ENCODE measurements at regions not wholly inside any gene's neighbourhood (a gene's known extent, or its start where the extent isn't known, plus 50 kb on each side); places are given as distances from the start of the nearest gene placed in this dataset.
"Not testable (repeated sequence)": the region's sequence is repeated elsewhere in the genome, so short reads cannot be mapped to it uniquely, and the experiment has no call there.

DNA sequence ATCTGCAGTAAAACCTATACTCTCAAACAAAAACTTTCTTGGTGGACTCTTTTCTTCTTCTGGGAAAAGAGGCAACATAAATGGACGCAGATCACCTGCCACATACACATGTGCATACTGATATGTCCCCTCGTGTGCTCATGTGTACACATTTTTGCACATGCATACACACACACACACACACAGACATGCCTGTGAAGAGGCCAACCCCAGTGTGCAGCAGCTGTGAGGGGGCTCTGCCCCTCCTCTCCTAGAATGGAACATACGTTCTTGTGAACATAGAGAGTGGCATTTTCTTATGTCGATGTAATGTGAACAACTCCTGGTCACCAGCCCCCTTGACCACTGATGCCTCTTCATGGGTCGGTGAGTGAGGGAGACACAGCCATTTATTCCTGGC is 188.9 kb upstream of the PLGLB2 start:
- not testable (repeated sequence) for H3K9ac ChIP-seq (ENCODE audit: insufficient read depth in 1 of 2, low read length in 2 of 2); H3K36me3 ChIP-seq (ENCODE audit: control insufficient read depth in 4 of 4, insufficient read depth in 4 of 4, low read length in 4 of 4); H3K27me3 ChIP-seq (ENCODE audit: control insufficient read depth in 3 of 3, insufficient read depth in 3 of 3, low read length in 2 of 3); H3K27ac ChIP-seq (ENCODE audit: low read depth in 1 of 2, low read length in 1 of 2); DNase-seq; H3K4me1 ChIP-seq (ENCODE audit: control insufficient read depth in 5 of 5, insufficient read depth in 5 of 5, low read length in 5 of 5); H3K4me3 ChIP-seq; H3K9me3 ChIP-seq (ENCODE audit: control insufficient read depth in 4 of 4, insufficient read depth in 3 of 4, low read length in 3 of 4); ATAC-seq (ENCODE audit: insufficient read depth, low FRiP score)
- 84 to 100% methylated on average over 2 of the region's 5 CpGs for WGBS, 2 donors

GRCh38 chr2:87559735-87560134 is 188.2 kb upstream of the PLGLB2 start:
- H3K4me3 ChIP-seq; H3K27me3 ChIP-seq (ENCODE audit: control insufficient read depth in 3 of 3, insufficient read depth in 3 of 3, low read length in 2 of 3); H3K9me3 ChIP-seq (ENCODE audit: control insufficient read depth in 4 of 4, insufficient read depth in 3 of 4, low read length in 3 of 4); ATAC-seq (ENCODE audit: insufficient read depth, low FRiP score); H3K27ac ChIP-seq (ENCODE audit: low read depth in 1 of 2, low read length in 1 of 2); H3K36me3 ChIP-seq (ENCODE audit: control insufficient read depth in 4 of 4, insufficient read depth in 4 of 4, low read length in 4 of 4); H3K9ac ChIP-seq (ENCODE audit: insufficient read depth in 1 of 2, low read length in 2 of 2); DNase-seq; H3K4me1 ChIP-seq (ENCODE audit: control insufficient read depth in 5 of 5, insufficient read depth in 5 of 5, low read length in 5 of 5): not testable (repeated sequence)
- 90 to 98% methylated on average over 1 to 2 of the region's 2 CpGs for WGBS, 2 donors

DNA sequence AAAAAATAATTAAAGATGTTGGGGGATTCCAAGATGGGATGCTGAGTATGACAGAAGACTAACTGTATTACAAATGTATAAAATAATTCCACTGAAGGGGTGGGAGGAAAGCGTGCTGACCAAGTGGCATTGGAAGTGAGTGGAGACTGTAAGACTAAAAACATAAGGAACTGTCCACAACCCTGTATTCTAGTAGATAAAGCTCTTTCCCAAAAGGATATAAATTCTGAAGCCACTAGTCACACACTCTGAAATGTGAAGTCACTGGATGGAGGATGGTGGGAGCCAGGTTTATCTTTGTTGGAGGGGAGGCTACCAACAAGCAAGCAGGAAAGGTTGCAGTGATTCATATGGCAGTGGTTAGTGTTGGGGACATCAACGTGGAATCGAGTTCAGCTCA is 182.8 kb upstream of the PLGLB2 start:
- WGBS, 2 donors, result 92 to 97% methylated on average over 1 of the region's 3 CpGs
- H3K27ac ChIP-seq (ENCODE audit: low read depth in 1 of 2, low read length in 1 of 2); H3K4me1 ChIP-seq (ENCODE audit: control insufficient read depth in 5 of 5, insufficient read depth in 5 of 5, low read length in 5 of 5); DNase-seq; H3K9ac ChIP-seq (ENCODE audit: insufficient read depth in 1 of 2, low read length in 2 of 2); H3K27me3 ChIP-seq (ENCODE audit: control insufficient read depth in 3 of 3, insufficient read depth in 3 of 3, low read length in 2 of 3); H3K9me3 ChIP-seq (ENCODE audit: control insufficient read depth in 4 of 4, insufficient read depth in 3 of 4, low read length in 3 of 4); H3K36me3 ChIP-seq (ENCODE audit: control insufficient read depth in 4 of 4, insufficient read depth in 4 of 4, low read length in 4 of 4); ATAC-seq (ENCODE audit: insufficient read depth, low FRiP score); H3K4me3 ChIP-seq: not testable (repeated sequence)

GRCh38 chr2:87566531-87566930 is 181.4 kb upstream of the PLGLB2 start:
- not testable (repeated sequence) for H3K27ac ChIP-seq (ENCODE audit: low read depth in 1 of 2, low read length in 1 of 2); H3K36me3 ChIP-seq (ENCODE audit: control insufficient read depth in 4 of 4, insufficient read depth in 4 of 4, low read length in 4 of 4); DNase-seq; H3K9ac ChIP-seq (ENCODE audit: insufficient read depth in 1 of 2, low read length in 2 of 2); ATAC-seq (ENCODE audit: insufficient read depth, low FRiP score); H3K4me3 ChIP-seq; H3K9me3 ChIP-seq (ENCODE audit: control insufficient read depth in 4 of 4, insufficient read depth in 3 of 4, low read length in 3 of 4); H3K4me1 ChIP-seq (ENCODE audit: control insufficient read depth in 5 of 5, insufficient read depth in 5 of 5, low read length in 5 of 5); H3K27me3 ChIP-seq (ENCODE audit: control insufficient read depth in 3 of 3, insufficient read depth in 3 of 3, low read length in 2 of 3)
- WGBS, 2 donors, result 90% methylated on average over 3 of the region's 3 CpGs

- DNase-seq; H3K4me1 ChIP-seq (ENCODE audit: control insufficient read depth in 5 of 5, insufficient read depth in 5 of 5, low read length in 5 of 5); ATAC-seq (ENCODE audit: insufficient read depth, low FRiP score); H3K27ac ChIP-seq (ENCODE audit: low read depth in 1 of 2, low read length in 1 of 2); H3K4me3 ChIP-seq; H3K9ac ChIP-seq (ENCODE audit: insufficient read depth in 1 of 2, low read length in 2 of 2); H3K36me3 ChIP-seq (ENCODE audit: control insufficient read depth in 4 of 4, insufficient read depth in 4 of 4, low read length in 4 of 4); H3K9me3 ChIP-seq (ENCODE audit: control insufficient read depth in 4 of 4, insufficient read depth in 3 of 4, low read length in 3 of 4); H3K27me3 ChIP-seq (ENCODE audit: control insufficient read depth in 3 of 3, insufficient read depth in 3 of 3, low read length in 2 of 3): not testable (repeated sequence)
- WGBS, 2 donors, result 87 to 89% methylated on average over 10 of the region's 11 CpGs
Measured at GRCh38 chr2:87567093-87567492, 180.8 kb upstream of the PLGLB2 start.

- not testable (repeated sequence) for DNase-seq
- WGBS, 2 donors, result 92 to 94% methylated on average over 2 of the region's 3 CpGs
Measured at GRCh38 chr2:87567912-87568311, 180.0 kb upstream of the PLGLB2 start.

DNA sequence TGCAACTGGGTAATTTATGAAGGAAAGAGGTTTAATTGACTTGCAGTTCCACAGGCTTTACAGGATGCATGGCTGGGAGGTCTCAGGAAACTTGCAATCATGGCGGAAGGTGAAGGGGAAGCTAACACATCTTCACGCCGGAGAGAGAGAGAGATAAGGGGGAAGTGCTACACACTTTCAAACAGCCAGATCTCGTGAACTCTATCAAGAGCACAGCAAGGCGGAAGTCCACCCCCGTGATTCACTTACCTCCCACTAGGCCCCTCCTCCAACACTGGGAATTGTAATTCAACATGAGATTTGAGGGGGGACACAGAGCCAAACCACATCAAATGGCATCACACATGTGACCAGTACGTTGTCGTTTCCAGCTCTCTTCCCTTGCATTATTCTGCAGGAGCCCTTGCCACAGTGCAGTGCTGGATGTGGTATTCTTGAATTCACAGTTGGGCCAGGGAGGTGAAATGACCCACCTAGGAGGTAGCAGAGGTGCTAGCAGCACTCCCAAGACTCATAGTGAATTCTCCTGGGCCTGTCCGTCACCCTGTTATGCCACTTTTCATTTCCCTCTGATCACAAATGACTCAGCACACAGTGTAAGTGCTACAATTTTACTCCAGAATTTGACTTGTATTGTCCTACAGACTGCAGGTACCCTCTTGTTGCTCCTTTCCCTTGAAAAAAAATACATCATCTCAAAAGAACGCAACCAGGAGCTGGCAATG is 179.2 kb upstream of the PLGLB2 start:
- ATAC-seq (ENCODE audit: insufficient read depth, low FRiP score); H3K4me1 ChIP-seq (ENCODE audit: control insufficient read depth in 5 of 5, insufficient read depth in 5 of 5, low read length in 5 of 5); DNase-seq; H3K4me3 ChIP-seq; H3K27ac ChIP-seq (ENCODE audit: low read depth in 1 of 2, low read length in 1 of 2); H3K9ac ChIP-seq (ENCODE audit: insufficient read depth in 1 of 2, low read length in 2 of 2); H3K27me3 ChIP-seq (ENCODE audit: control insufficient read depth in 3 of 3, insufficient read depth in 3 of 3, low read length in 2 of 3); H3K9me3 ChIP-seq (ENCODE audit: control insufficient read depth in 4 of 4, insufficient read depth in 3 of 4, low read length in 3 of 4); H3K36me3 ChIP-seq (ENCODE audit: control insufficient read depth in 4 of 4, insufficient read depth in 4 of 4, low read length in 4 of 4): not testable (repeated sequence)
- 50 to 76% methylated on average over 8 of the region's 10 CpGs for WGBS, 2 donors

More at GRCh38 chr2:87567912-87568311, 180.0 kb upstream of the PLGLB2 start:
- H3K9ac ChIP-seq (ENCODE audit: insufficient read depth in 1 of 2, low read length in 2 of 2); H3K27me3 ChIP-seq (ENCODE audit: control insufficient read depth in 3 of 3, insufficient read depth in 3 of 3, low read length in 2 of 3); H3K27ac ChIP-seq (ENCODE audit: low read depth in 1 of 2, low read length in 1 of 2); ATAC-seq (ENCODE audit: insufficient read depth, low FRiP score); H3K9me3 ChIP-seq (ENCODE audit: control insufficient read depth in 4 of 4, insufficient read depth in 3 of 4, low read length in 3 of 4); H3K4me3 ChIP-seq; H3K36me3 ChIP-seq (ENCODE audit: control insufficient read depth in 4 of 4, insufficient read depth in 4 of 4, low read length in 4 of 4); H3K4me1 ChIP-seq (ENCODE audit: control insufficient read depth in 5 of 5, insufficient read depth in 5 of 5, low read length in 5 of 5): not testable (repeated sequence)

DNA sequence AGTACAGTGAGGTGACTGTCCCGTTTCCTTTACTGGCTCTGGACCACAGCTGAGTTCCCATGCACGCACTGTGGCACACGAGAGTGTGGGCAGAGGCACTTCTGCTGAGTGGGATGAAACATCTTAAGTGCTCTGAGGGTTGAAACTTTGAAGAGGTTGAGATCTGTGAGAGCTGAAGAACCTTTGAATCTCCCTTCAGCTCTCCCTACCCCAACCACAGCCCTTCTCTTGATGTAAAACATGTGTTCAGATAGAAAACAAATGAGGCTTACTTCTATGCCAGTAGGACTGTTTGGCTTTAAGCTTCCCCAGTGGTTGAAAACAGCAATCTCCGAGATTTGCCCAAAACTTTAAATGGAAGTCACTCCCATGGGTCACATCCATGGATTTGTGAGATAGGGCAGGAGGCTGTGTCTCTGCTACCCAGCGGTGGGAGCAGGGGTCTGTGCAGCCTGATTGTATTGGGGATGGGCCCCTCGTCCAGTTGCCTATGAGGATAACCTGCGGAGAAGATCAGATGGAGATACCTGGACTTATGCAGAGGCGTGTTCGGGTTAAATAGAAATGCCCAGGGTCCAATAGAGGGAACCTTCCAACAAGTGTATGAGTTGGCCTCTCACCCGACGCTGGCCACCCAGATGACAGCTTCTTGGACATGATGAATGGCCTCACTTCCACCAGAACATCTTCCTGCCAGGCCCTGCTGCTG is 178.0 kb upstream of the PLGLB2 start:
- not testable (repeated sequence) for H3K9me3 ChIP-seq (ENCODE audit: control insufficient read depth in 4 of 4, insufficient read depth in 3 of 4, low read length in 3 of 4); H3K36me3 ChIP-seq (ENCODE audit: control insufficient read depth in 4 of 4, insufficient read depth in 4 of 4, low read length in 4 of 4); ATAC-seq (ENCODE audit: insufficient read depth, low FRiP score); H3K9ac ChIP-seq (ENCODE audit: insufficient read depth in 1 of 2, low read length in 2 of 2); H3K27ac ChIP-seq (ENCODE audit: low read depth in 1 of 2, low read length in 1 of 2); H3K27me3 ChIP-seq (ENCODE audit: control insufficient read depth in 3 of 3, insufficient read depth in 3 of 3, low read length in 2 of 3); H3K4me3 ChIP-seq; H3K4me1 ChIP-seq (ENCODE audit: control insufficient read depth in 5 of 5, insufficient read depth in 5 of 5, low read length in 5 of 5); DNase-seq
- 82 to 89% methylated on average over 7 to 10 of the region's 11 CpGs for WGBS, 2 donors

Data from lung (tissue), 9 donors.